D341Med (cell line): ENCODE measurements at regions not wholly inside any gene's neighbourhood (a gene's known extent, or its start where the extent isn't known, plus 50 kb on each side); places are given as distances from the start of the nearest gene placed in this dataset.

Experiments
- DNase-seq: peaks from one replicate; pipeline ENCODE4 v3.0.0; 2012; ENCODE audit warnings: low spot score

- no peak for DNase-seq
Observed at GRCh38 chr15:66905954-66906353, 159.4 kb upstream of the SMAD3 start.

GRCh38 chr15:66906668-66907614, 158.5 kb upstream of the SMAD3 start:
- DNase-seq, result no peak

GRCh38 chr15:66907826-66908743, 157.3 kb upstream of the SMAD3 start:
- DNase-seq, result peak; percentile 53

- DNase-seq, result no peak
Observed at GRCh38 chr15:66908744-66909095, 156.7 kb upstream of the SMAD3 start.

- DNase-seq, result no peak
Observed at GRCh38 chr15:66909381-66909890, 156.0 kb upstream of the SMAD3 start.

GRCh38 chr15:66911131-66911700, 154.2 kb upstream of the SMAD3 start:
- DNase-seq, result no peak

GRCh38 chr15:66912001-66912400, 153.4 kb upstream of the SMAD3 start:
- DNase-seq, result no peak

- no peak for DNase-seq
Observed at GRCh38 chr15:66912441-66912840, 153.0 kb upstream of the SMAD3 start.

- no peak for DNase-seq
Observed at GRCh38 chr15:66917904-66918448, 147.4 kb upstream of the SMAD3 start.

- no peak for DNase-seq
Observed at GRCh38 chr15:66919421-66919820, 146.0 kb upstream of the SMAD3 start.

- no peak for DNase-seq
Observed at GRCh38 chr15:66921319-66921915, 144.0 kb upstream of the SMAD3 start.

- DNase-seq, result no peak
Observed at GRCh38 chr15:66922608-66923007, 142.8 kb upstream of the SMAD3 start.

- peak; percentile 62 for DNase-seq
Observed at GRCh38 chr15:66923438-66923881, 141.9 kb upstream of the SMAD3 start.

- no peak for DNase-seq
Observed at GRCh38 chr15:66924889-66925288, 140.5 kb upstream of the SMAD3 start.

GRCh38 chr15:66925721-66926120, 139.7 kb upstream of the SMAD3 start:
- DNase-seq, result no peak

- DNase-seq, result no peak
Observed at GRCh38 chr15:66927201-66928077, 138.0 kb upstream of the SMAD3 start.

GRCh38 chr15:66928101-66928500, 137.3 kb upstream of the SMAD3 start:
- no peak for DNase-seq

GRCh38 chr15:66928784-66929183, 136.6 kb upstream of the SMAD3 start:
- no peak for DNase-seq

GRCh38 chr15:66929843-66930402, 135.5 kb upstream of the SMAD3 start:
- DNase-seq, result no peak
